NCI-H524 (cell line): ENCODE measurements at regions not wholly inside any gene's neighbourhood (a gene's known extent, or its start where the extent isn't known, plus 50 kb on each side); places are given as distances from the start of the nearest gene placed in this dataset.

Experiments used
- DNase-seq, 2 experiments: peaks; one replicate each; lab custom pipeline; 2025; lab: John Stamatoyannopoulos, UW

DNA sequence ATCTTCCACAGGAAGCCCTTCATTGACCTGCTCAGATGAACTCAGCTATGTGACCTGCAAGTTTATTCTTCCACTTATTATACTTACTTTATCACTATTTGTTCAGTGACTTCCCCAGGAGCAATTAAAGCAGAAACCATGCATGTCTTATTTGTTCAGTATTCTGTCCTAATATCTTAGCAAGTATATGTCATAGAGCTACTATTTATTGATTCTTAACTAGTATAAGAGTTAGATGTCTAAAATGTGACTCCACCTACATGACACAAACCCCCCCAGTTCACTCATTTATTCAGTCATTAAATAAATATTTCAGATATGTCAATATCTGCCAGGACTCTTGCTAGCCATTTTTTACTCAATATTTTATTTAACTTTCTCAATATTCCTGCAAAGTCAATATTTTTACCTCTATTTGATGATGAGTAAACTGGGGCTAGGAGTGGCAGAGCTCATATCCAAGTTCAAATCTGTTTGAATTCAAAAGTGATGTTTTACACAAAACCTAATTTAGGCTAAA is 469.0 kb upstream of the USP24 start:
- DNase-seq: no peak

DNA sequence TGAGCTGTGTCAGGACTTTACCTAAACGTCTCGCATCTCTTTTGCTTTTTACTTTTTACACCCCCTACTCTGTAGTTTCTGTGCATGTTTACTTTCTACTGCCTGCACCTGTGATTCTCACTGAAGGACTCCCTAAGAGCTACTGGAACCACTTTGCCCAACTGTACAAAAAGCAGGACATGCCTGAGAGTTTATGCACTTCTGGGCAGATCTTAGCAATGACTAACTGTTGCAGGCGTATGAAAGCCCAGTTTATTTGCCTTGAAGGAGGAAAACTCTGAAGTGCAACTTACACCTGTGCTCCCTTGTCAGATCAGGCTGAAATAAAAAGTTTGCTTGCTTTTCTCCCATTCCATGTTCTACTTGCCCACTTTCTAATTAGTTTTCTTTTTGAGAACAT is 467.0 kb upstream of the USP24 start:
- no peak for DNase-seq

DNA sequence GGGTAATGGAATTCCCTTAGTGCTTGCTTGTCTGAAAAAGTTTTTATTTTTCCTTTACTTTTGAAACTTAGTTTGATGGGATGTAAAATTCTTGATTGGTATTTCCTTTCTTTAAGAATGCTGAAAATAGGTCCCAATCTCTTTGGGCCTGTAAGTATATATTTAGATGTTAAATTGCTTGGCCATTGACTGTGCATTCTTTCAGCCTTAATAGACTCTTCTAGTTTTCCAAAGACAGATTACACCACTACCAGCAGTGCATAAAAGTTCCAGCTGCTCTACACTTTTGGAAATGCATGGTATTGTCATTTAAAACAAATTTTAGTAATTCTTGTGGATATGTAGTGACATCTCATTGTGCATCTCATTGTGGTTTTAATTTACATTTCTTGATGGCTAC is 464.8 kb upstream of the USP24 start:
- DNase-seq: no peak

DNA sequence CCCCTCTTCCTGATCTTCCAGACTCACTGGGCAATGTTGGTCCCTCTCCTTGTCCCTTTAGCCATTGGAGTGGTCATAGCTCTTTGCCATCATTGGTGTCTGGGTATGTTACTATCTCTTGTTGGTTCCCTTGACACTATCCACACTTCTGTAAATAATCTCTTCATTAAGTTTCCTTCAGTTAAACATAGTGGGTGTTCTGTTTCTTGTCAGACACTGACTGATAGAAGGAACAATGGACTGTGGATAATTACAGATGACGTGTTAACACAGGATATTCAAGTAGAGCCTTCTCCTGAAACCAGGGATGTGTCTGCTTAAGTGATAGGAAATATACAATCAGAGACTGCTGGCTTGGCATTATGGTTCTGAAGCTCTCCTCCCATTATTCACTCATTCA is 458.3 kb upstream of the USP24 start:
- DNase-seq: no peak

DNA sequence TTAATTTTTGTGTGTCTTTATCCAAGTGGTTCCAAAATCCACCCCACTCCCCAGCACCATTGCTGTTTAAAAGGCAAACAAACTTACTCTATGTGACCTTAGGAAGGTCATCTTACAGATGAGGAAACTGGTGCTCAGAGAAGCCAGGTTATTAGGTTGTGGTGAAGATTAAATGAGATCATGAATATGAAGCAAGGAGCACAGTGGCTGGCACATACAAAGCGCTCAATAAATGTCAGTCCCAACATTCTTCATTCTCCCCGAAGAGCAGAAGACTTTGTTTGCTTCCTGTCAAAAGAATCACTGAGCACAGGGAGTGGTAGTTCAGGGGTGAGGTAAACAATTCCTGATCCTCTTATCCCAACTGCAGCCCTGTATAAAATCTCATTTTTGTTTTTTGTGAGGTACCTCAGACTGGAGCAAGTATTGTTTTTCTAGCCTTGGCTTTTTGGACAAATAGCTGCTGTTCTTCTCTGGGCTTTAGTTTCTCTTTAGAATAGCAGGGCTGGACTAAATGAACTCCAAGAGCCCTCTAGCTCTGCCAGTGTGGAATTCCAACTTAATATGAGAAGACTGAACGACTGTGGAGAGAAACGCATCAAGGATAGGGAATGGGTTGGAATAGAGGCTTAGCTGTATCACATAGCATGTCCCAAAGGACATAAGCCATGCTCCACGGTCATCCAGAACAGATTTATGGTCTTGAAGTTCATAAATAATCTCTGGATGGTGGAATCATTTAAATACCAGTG is 455.3 kb upstream of the USP24 start:
- no peak for DNase-seq

DNA sequence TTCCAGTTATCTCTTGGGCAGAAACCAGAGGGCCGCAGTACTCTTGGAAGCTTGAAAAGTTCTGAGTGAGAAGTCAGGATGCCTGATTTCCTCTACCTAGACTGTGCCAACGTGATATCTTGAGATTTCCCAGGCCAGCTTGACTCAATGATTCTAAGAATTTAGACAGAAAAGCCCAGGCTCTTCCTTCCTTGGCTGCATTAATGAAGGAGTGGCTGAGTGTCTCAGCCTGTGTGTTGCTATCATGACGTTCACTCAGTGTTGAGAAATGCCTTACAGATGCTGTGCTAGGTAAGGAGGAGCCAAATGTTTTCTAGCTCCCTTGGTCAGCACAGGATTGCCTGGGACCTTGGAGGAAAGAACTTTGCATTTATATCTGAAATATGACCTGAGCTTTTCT is 454.1 kb upstream of the USP24 start:
- DNase-seq: no peak

DNA sequence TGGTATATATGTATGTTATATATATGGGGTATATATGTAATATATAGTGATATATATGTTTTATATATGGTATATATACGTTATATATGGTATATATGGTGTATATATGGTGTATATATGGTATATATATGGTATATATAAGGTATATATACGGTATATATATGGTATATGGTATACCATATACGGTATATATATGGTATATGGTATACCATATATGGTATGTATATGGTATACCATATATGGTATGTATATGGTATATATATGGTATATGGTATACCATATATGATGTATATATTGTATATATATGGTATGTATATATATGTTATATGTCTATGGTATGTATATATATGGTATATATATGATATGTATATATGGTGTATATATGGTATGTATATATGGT is 447.7 kb upstream of the USP24 start:
- DNase-seq: no peak

DNA sequence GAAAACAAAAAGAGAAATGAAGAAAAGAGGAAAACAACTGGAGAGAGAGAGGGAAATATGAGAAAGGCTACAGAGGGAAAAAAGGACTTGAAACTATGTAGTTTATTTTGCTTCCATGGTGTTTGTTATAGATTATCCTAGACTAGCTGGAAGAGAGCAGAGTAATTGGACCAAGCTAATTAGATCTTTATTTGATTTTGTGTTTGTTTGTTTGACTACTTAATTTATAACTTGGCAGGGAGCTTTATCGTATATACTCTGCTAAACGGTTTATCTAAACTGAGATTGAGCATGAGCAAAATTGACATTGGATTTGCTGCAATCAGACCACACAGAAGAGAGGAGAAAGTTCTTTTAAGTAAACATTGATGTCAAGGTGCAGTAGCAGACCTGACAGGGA is 443.8 kb upstream of the USP24 start:
- no peak for DNase-seq

DNA sequence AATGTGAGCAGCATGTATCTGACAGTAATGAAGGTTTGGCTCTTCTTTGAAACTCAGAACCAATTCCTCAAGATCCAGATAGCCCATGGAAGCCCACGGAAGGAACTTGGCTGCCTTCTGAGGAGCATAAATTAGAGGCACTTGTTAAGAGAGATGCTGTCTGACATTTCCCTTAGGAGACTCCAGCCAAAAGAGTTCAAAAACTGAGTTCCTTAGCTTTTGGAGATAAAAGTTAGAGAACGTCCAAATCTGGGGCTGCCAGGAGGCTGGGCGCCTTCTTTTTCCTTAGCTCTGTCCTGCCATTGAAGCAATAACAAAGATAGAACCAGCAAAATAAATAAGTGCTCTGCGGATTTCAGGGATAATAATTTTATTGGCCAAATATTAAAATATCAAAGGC is 439.6 kb upstream of the USP24 start:
- no peak for DNase-seq

DNA sequence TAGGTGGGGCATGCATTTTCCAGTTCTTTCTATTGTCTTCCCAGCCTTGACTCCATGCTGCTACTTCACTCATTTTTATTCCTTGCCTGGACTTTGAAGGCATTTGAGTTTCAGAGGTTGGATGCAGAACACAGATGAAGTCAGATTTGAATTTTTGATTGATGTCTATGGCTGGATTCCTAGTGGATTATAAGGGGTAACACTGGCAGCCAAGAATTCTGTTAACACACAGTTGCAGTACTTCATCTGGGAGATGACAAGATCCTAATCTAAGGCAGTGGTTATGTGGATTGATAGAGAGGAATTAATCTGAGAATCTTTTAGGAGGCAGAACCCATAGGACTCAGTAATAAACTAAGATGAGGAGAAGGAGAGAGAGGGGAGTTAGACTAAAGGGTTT is 439.0 kb upstream of the USP24 start:
- no peak for DNase-seq

DNA sequence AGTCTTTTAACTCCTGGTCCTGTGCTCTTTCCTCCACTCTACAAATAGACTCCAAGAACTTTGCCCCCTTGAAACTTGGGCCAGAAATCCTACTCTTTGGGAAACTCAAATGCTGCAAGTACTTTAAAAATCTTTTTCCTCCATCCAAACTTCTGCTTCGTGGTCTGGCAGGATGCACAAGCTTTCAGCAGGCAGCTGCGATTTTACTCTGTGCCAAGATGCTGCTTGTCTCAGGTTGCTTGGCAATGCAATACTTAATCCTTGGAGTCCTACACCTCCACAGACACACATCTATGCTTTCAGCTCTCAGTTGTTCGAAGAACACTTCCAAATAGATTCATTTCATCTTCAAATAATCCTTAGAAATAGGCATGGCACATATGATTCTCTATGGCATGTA is 435.3 kb upstream of the USP24 start:
- peak in 1 of 2 experiments; percentile 1 for DNase-seq

DNA sequence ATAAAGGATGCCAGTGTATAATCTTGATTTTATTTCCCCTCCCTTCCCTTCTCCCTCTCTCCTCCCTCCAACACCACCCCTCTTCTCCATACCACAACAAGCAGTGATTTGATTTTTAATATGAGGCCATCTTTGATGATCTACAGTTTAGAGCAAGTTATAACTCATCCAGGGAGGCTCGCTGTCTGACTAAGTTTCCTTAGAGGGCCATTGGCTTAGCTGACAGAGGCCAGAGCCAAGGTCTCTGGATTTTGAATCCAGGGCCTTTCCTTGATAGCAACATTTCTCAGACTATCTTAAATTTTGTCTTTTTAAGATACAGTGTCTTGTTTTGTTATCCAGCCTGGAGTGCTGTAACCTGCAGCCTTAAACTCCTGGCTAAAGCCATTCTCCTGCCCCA is 431.0 kb upstream of the USP24 start:
- DNase-seq: no peak

DNA sequence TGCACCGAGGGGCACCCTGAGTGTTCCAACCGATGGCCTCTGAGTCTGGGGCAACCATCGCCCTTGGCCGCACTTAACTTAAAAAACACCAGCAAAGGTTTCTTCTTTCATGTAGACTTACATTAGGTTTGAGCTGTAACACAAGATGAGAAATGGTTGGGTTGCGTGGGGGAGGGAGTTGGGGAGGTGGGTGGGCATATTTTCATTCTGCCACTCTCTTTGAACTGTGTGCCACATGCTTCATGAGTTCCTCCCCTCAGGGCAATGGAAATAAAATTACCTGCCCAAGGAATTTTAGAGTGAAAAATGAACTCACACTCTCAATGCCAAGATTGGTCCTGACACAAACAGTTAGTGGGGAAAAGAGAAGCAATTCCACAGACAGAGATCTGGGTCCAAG is 430.1 kb upstream of the USP24 start:
- DNase-seq: no peak

DNA sequence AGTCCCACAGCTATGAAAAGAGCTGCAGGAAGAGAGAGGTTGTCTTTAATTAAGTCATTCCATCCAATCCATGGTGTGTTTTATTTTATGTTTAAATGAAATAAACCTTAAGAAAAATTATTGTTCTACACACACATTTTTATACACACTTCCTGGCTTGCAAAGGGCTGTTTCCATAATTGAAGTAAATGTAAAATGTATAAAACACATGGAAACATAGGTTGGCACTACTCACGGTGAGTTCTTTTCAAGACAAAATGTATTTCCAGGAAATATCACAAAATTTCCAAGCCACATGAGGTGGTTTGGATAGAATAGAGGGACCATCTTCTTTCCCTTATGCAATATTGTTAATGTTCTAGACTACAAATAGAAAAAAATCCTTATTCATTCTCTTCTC is 426.8 kb upstream of the USP24 start:
- no peak for DNase-seq

DNA sequence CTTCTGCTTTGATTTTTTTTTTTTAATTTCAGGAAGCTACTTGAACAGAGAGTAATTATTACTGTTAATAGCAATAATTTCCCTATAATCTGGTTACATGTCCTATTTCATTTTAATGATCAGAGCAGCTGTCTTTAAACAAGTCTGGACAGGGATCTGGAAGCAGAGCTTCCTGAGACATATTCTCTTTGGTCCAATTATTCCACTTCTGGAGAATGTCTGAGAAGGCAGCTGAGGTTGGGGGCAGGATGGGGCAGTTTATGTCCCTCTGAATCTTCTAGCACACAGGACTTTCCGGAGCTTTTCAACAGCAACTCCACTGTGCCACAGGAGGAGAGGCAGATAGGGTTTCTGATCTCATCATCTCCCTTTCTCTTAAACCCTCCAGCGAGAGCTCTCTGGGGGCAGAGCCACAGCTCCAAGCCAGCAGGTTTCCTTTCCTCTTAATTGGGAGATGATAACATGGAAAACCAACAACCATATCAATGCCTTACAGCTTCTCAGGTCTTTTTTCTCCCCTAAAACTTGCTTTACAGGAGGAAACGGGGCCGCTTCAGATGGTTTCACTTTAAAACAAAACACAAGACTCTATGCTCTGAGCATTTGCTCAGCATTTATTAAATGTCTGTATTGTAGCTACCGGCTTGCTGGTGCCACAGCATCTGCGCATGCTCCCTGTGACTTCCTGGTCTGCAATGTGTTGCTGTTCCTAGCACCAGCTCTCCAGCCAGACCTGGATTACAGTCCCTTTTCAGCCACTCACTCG is 425.7 kb upstream of the USP24 start:
- DNase-seq: no peak

DNA sequence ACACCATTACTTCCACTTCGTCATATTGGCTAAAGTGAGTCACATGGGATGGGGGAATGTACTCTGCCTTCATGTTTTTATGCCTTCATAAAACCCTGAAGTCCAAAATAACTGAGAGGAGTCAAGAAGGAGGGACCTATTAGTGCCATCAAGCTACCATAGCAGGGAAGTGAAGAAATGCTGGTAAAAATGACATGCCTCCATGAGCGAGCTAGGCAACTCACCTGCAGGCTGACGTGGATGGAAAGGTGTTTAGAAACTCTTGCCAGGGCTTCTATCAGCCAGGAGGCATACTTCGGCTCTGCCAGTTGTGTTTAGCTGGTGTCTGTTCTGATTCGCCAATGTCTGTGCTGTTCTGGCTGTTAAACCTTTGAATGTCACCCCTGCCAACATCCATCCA is 424.4 kb upstream of the USP24 start:
- no peak for DNase-seq

DNA sequence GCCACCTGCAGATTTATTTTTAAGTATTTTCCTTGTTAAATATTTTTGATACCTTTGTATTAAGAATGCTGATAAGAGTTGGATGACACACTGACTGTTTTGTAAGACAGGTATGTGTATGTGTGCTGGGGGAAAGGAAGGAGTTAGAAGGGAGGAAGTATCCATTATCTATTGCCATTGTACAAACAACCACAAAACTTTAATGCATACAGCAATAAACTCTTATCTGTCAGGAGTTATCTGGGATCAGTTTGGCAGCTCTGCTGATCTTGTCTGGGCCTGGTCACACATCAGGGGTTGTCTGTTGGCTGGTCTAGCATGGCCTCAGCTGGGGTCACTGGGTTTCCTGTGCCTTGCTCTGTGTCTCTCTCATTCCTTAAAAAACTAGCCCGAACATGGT is 423.9 kb upstream of the USP24 start:
- no peak for DNase-seq

DNA sequence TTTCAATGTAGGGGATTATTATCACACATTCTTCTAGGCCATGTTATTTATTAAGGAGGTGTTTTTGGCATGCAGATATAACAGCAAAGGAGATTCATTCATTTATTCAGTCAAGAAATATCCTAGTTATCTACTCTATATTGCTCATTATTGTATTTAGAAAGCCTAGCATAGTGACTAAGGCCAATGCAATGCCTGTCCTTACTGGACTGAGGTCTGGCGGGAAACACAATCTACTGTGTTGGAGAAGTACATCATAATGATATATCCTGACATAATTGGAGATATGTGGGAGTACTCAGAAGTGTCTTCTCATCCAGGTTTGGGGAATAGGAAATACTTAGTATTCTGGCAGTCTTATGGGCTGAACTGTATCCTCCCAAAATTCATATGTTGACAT is 421.5 kb upstream of the USP24 start:
- no peak for DNase-seq

DNA sequence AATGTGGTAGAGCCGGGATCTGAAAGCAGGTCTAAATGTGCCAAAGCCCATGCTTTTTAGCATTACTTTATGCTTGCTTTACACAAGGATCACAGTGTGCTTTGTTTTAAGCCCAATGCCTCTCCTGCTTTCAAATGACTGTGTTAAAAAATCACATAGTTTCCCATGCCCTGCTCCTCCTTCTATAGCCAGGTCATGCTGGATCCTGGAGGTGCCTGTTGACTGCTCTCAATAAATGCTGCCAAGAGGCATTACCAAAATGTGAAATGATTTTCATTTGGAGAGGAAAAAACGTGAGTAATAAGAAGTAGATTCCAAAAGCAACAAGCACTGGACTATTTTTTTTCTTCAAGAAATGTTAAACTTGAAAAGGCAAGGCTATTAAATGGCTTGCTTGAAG is 420.7 kb upstream of the USP24 start:
- no peak for DNase-seq

DNA sequence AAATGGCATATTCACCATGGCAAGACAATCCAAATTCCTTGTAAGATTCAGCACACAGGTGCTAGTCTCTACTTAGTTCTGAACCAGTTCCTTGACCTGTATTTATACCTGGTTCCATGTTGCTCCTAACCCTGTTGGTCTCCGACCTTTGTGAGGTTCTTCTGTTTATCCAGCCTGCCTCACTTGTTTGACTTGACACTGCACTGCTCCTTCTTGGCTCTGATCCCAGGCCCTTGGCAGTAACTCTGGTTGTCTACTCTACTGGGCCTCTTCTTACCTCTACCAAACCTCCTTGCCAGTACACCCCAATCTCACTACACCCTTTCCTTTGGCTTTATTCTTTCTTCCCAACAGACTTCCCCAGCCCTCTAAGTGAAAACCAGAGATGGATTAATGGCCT is 419.4 kb upstream of the USP24 start:
- no peak for DNase-seq

DNA sequence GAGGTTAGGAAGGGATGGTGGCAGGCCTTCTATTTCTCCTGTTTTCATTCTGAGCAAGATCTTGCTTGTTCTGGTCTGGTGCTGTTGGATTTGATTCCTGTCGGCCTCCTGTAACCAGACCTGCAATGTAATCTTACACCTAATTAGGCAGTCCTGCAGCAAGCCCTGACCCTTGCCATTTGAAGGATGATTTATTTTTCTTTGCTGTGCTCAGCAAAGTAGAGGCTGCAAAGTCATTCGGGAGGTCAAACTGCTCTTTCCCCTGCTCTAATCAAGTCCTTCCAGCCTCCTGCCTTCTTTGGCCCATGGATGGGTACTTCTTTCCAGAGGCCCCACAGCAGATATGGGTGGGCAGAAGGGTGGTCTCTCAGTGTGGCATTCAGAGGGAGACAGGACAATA is 417.7 kb upstream of the USP24 start:
- DNase-seq: no peak

DNA sequence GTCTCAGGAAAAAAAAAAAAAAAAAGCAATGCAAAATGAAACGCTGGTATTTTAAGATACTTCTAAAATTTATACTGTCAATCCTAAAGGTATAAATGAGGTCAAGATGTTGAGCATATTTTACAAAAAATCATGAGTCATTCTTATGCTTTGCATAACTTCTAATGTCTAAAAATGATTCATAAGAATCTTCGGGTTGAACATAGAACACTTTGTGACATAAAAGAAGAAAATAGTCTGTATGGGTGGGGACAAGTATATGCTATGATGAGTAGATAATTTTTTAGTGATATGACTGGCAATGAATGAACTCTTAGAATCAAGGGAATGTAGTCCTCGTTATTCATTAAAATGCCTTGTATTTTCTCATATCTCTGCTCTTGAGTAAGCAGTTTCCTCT is 416.9 kb upstream of the USP24 start:
- DNase-seq: no peak

DNA sequence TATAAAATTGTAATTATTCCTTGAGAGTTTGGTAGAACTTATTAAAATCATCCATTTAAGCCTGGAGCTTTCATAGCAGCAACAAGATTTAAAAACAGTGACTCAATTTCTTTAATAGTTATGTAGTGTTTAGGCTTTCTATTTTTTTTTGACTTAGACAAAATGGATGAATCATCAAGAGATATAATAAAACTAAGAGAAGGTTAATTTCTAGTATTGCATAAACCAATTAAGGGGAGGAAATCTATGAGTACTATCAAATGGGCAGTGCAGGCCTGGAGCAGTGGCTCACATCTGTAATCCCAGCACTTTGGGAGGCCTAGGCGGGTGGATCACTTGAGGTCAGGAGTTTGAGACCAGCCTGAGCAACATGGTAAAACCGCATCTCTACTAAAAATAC is 416.3 kb upstream of the USP24 start:
- no peak for DNase-seq

DNA sequence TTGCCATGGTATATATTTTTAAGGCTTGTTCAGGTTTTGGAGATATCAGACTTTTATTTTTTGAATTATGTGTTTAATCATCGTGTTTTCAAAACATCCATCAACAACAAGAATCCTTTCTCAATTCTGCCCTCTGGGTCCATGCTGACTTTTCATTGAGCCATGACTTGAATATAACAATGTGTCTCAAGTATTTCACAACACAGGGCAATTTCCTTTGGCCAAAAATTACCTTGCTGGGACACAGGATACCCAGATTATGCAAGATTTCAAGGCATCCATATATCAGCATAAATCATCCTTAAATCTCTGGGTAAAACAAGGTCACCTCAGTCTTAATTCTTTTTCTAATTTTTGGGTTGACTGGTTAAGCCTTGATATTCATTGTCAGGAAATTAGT is 411.2 kb upstream of the USP24 start:
- DNase-seq: no peak
